SK-MEL-5 (cell line): ENCODE measurements at regions not wholly inside any gene's neighbourhood (a gene's known extent, or its start where the extent isn't known, plus 50 kb on each side); places are given as distances from the start of the nearest gene placed in this dataset.

Experiments
- DNase-seq: peaks from one replicate; pipeline ENCODE4 v3.0.0-alpha.2; 2016; ENCODE audit warnings: low read depth, low spot score
- in situ Hi-C: cut with HindIII; loops from 2 replicates; pipeline ENCODE4 v1.10.0; 2016; ENCODE audit warnings: low sequenced_read_pairs, high pct_unique_total_duplicates, low pct_unique_long_range_greater_than_20kb

DNA sequence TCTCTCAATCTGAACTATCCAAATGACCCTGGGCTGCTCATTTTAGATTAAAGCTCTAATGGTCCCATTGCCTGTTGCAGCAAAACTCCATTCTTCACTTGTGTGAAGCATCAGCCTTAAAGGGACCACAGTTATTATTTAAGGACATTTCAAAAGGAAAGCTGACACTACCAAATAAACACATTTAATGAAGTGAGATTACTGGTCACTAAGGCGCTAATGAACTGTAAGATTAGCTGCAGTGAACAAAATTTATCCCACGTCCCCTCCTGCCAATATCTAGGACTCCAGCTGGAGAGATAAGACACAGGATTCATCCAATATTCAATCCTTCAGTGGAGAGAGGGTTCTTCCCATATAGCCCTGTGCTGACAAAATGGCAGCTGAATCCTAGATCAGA is 1029.2 kb upstream of the SEL1L start:
- in situ Hi-C loops = no loop called here
- no peak for DNase-seq

DNA sequence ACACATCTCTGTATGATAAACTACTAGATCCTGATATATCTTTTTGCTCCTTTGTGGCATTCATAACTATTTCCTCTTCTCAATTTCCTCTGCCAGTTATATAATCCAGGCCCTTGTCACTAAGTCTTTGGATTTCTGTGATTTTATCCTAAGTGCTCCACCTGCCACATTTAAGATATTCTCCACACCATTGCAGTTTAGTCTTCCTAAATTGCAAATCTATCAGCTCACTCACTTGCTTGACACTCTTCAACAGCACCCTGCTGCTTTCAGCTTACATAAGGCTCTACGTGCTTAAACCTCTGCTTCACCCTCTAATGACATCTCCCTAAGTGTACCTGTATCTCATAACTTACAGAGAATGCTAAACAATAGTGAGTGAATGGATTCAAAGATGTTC is 1032.2 kb upstream of the SEL1L start:
- DNase-seq = no peak
- in situ Hi-C loops = no loop called here

DNA sequence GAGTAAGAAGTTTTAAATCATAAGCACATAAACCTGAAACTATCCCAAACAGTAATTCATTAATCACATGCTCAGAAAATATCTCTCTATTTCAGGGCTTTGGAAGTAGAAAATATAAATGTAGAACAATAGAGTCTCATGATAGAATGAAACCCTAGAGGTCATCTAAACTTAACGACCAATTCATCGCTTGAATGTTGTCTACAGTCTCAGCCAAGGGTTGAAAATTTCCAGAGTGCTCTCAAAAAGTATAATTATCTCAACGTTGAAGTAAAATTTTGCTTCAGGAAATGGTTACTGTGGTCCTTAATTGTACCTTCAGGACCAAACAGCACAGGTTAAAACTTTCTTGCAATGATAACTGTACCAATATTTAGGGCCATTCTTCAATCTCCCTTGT is 1053.6 kb upstream of the SEL1L start:
- in situ Hi-C loops = no loop called here
- no peak for DNase-seq

DNA sequence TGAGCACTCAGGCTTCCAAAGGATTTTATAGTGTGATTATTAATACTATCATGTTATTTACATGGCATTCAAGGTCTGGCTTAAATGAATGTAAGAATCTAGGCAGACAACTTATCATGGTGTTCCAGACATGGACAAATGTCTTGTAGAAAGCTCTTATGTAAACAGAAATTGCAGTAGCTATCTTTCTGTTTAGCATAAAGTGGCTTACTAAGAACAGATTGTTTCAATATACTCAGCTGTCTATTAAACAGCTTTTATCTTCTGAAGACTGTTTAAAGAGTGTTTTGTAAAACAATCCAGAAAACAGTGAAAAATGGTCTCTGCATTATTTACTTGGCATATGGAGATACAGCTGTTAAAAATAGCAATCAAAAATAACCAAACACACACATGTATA is 1061.8 kb upstream of the SEL1L start:
- in situ Hi-C loops = no loop called here
- DNase-seq = no peak

DNA sequence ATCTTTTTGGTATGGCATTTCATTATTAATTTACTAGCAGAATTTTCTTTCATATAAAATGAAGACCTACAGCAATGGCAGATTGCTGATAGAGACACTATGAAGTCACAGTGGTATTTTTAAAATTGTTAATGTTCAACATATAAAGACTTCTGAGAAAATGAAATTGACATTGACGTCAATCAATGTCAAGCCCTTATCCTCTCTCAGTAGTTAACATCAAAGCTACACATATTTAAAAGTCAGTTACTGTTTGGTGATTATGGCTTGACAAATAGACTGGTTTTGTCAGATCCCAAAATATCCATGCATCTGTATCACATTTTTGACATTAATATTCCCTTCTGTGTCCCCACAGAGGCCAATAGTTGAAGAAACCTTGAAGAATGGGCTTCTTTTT is 1069.1 kb upstream of the SEL1L start:
- in situ Hi-C loops = no loop called here
- DNase-seq = no peak

DNA sequence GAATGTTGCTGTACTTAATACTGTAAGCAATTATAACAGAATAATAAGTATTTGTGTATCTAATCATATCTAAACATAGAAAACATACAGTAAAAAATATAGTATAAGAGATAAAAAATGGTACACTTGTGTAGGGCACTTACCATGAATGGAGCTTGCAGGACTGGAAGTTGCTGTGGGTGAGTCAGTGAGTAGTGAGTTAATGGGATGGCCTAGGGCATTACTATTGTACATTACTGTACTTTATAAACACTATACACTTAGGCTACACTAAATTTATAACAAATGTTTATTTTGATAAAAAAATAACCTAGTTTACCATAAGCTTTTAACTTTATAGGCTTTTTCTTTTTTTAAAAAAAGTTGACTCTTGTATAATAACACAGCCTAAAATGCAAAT is 1071.2 kb upstream of the SEL1L start:
- no peak for DNase-seq
- in situ Hi-C loops = no loop called here

DNA sequence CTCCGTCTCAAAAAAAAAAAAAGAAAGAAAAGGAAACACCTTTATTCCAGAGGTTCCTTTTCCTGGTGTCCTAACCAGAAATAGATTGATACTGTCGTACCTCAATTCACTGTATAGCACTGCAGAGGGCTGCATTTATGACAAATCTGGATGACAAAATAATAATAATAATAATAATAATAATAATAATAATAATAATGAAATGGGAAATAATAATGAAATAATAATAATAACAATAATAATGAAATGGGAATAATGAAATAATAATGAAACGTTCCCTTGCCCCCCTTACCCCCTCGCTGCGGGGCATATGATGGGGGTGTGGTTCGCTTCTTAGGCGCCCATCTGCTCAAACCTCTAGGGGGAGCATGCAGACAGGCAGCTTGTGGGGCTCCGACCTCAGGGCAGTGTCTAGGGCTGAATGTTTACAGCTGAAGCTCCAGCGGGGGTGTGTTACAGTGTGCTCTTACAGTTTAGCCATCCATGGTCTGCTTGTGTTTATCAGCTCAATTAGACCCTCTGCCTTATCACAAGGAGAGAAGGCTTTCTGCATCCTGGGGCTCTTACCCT is 1088.3 kb upstream of the SEL1L start:
- in situ Hi-C loops = no loop called here

DNA sequence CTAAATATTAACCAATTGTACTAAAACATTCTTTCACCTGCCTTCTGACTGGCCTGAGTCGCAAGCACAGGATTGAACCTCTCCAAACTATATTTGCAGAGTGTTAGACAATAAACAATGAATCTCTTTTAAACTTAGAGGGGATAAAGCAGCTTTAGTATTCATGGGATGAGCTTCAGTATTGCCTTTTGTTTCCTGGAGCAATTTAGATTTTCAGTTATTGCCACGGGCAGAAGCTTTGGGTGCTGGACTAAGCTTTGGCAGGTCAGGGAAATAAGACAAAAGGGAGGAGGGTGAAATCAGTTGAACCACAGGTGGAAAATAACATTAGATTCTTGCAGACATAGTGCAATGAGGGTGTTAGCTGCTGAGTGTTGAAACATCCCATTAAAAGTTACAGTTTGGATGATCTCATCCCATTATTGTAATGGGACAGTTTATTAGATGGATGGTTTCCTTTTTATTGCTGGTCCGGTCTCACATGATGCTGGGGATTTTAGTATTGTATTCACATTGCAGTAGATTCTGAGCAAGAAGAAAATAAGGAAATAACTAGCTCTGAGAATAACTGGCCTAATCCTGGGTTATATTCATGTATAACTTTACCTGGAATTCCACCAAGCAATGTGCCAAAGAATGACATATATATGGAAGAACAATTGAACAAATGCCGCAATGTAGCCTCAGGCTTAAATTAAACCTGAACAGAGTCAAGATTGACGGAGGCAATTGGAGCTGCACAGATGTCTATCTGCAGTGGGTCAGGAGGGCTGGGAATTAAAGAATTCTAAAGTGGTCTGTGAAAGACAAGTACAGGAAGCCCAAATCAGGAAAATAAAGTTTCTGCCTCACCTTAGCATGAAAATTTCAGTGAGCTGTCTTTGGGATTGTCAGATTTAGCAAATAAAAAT is 1092.8 kb upstream of the SEL1L start:
- peak; percentile 26 for DNase-seq
- in situ Hi-C loops = no loop called here

More for the DNA sequence above, 1088.3 kb upstream of the SEL1L start:
- peak; percentile 12 for DNase-seq

DNA sequence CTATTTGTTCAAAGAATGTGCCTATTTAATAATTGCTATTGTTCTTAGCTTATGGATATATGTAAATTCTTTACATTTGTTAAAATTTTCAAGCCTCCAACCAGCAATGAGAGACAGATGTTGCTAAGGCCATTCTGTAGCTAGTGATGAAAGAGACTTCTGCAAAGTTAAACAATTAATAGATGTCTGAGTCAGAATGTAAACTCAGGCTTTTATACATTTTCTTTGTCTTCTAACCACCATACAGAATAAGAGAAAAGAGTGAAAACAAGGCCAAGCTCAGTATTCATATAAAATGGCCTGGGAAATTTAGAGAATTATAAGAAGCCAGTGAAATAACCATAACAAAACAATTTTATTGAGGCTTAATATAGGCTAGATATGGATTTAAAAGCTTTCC is 1102.3 kb upstream of the SEL1L start:
- in situ Hi-C loops = no loop called here
- DNase-seq = no peak

DNA sequence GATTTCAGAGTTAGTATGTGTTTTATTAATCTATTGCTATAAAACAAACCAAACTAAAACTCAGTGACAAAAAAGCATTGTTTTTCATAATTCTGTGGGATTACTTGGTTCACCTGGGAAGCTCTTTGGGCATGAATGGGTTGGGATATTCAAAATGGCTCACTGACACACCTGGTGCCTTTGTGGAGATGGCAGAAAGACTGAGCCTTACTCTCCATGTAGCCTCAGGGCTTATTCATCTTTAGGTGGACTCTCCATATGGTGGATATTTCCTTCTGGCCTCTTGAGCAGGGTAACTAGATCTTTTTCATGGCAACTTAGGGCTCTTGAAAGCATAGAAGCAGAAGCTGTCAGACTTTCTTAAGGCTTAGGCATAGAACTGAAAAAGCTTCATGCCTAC is 1102.8 kb upstream of the SEL1L start:
- in situ Hi-C loops = no loop called here
- no peak for DNase-seq

DNA sequence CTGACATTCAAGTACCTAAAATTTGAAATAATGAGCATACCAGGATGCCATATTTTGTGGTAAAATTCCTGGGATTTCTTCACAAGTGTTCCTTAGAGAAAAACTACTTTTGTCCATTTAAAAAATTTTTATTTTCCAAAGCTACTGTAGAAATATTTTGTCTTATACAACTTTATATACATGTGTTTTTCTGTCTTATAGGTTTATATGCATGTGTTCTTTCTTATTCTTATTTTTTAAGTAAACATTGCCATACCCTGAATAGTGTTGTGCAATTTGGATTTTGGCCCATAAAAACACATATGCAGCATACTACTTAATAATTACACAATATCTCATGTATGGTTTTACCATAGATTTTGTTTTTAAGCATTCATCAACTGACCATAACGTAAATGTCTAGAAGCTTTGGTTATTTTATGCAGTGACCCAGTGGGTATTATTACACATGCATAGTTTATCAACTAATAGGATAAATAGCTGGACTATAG is 1107.4 kb upstream of the SEL1L start:
- in situ Hi-C loops = no loop called here
- no peak for DNase-seq

DNA sequence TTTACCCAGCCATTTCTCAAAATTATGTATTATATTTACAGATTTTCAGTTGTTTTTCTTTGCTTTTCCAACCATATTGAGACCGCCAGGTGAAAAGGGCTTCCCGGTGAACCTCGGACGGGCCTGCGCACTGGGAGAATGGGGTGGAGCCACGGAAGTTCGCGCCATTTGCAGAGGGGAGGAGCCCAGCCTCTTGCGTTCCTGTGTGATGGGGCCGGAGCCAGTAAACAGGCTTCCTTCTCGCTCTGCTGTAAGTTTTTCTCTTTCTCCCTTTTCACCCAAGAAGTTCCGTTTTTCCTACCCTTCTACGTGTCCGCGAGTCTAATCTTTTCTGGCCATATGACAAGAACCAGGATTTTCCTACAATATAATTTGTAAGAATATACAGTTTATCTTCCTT is 1108.8 kb upstream of the SEL1L start:
- in situ Hi-C loops = no loop called here
- peak; percentile 58 for DNase-seq

DNA sequence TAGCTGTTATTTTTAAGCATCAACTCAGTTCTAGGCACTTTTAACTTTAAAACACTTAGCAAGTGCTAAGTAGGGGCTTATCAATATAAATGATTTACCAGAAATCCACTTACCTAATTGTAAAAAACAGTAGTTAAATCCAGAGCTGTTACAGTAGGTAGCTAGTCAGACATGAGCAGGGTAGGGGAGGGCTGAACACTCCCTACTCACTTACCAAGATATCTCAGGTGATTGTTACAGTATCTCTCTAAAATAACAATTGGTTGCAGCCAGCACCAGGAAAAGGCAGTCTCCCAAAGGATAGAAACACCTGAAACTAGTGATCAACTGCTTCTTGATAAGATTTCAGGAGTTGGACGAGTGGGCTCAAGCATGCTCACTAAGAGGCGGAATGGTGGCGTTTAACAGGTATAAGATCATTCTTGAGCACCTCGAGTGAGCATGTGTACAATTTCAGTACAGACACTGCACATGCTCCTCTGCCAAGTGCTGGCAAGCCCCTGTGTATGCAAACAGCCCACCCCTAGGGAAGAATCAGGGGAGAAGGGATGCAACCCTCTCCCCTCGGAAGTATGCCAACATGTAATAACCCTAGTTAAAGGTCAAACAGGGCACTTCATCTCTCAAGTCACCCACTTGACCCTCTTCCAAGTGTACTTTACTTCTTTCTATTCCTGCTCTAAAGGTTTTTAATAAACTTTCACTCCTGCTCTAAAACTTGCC is 1113.6 kb upstream of the SEL1L start:
- DNase-seq = no peak
- in situ Hi-C loops = no loop called here

DNA sequence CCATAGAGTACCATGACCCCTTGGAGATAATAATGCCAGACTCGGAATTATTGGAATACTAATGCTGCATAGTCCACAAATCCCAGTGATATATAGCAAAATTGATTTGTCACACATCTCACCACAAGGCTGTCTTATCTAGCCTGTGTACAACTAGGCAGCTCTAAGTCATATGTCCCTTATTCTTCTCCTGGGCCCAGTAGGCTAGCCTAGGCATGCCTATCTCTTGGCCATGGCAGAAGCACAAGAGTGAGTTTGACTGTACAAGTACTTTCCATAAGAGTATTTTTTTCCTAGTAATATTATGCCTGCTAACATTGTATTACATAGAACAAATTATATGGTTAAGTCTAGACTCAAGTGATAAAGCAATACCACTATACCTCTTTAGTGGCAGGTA is 1122.1 kb upstream of the SEL1L start:
- no peak for DNase-seq
- in situ Hi-C loops = no loop called here

DNA sequence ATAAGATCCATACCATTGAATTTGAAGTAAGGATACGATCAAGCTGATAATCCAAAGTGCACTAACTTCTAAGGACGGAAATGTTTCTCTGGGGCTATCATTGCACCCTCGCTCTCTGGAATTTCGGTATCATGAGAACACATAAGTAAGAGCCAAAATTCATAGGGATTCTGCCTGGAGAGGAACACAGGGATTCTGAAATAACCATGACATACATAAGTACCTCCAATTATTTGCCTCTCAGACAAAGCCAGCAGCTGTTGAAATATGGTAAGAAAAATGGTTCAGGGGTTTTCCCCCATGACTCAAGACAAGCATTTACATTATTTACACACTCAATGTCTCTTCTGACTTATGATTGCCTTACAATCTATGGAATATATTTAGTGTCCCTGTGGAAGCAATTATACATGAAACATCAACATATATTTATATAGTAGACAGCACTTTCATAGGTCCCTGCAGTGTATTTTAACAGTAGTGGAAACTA is 1123.6 kb upstream of the SEL1L start:
- in situ Hi-C loops = no loop called here
- DNase-seq = no peak

DNA sequence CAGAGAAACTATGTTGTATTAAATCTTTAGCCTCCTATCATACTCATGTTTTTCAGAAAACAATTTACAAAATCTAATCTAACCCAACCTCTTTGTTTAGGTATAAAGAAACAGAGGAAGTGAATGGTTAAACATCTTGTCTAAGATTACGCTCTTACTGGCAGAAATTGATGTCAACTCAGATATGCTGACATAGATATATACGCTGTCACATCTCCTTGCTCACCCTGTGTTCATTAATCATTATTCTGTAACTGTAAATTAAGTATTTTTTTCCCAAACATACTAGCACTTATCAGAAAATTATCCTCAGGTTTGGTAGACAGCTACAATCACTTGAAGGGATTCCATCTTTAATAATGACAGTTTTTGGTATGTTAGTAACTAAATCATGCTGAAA is 1127.6 kb upstream of the SEL1L start:
- no peak for DNase-seq
- in situ Hi-C loops = no loop called here

DNA sequence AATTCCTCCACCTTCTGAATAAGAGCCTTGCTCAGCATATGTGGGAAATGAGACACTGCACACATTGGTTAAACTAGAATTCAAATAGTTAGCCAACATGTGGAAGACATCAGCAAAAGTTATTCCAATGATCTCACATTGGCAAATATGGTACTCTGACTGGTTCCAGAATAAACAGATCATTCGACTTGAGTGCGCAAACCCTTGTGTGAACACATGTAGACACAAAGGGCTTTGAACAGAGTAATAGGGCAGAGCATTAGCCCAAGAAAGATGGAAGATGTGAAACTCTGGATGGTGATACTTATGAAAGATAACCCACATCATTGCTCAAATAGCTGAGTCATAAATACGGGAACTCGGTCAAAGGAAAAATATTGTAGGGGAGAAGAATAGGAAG is 1133.4 kb upstream of the SEL1L start:
- in situ Hi-C loops = no loop called here
- DNase-seq = no peak

DNA sequence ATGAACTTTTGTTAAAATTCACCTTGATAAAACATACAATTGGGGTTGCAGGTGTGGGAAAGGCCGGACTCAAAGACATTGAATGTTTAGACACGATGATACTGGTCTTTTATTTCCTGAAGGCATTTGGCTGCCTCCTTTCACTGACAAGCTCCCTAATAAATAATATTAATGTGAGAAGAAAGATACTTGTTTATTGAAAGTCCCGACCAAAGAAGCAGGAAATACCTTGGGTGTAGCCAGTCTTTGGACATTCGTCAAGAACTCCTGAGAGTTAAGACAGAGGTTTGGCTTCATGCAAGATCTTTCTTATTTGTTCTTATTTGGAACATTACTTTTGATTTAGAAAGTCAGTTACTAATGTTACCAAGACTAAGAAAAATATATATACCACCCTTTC is 1133.8 kb upstream of the SEL1L start:
- in situ Hi-C loops = no loop called here
- DNase-seq = no peak
